GM23338 (cell line): ENCODE measurements at regions not wholly inside any gene's neighbourhood (a gene's known extent, or its start where the extent isn't known, plus 50 kb on each side); places are given as distances from the start of the nearest gene placed in this dataset.

Source experiments
- EZH2 ChIP-seq: fragments of 200-600 bp; sonication (generic); IDR thresholded peaks from one replicate; pipeline ENCODE4 v1.8.0; 2017; ENCODE audit warnings: antibody characterized with exemption, mild to moderate bottlenecking, low read depth; ENCODE audit not compliant: unreplicated experiment
- EZH2phosphoT487 ChIP-seq: fragments of 200-600 bp; sonication (generic); IDR thresholded peaks from one replicate; pipeline ENCODE4 v1.8.1; 2018; ENCODE audit warnings: antibody characterized with exemption; ENCODE audit not compliant: unreplicated experiment
- JUNB ChIP-seq: IDR thresholded peaks from one replicate; pipeline ENCODE4 v1.6.1; 2016; ENCODE audit warnings: antibody characterized with exemption; ENCODE audit not compliant: unreplicated experiment
- POLR2AphosphoS5 ChIP-seq: IDR thresholded peaks from 2 replicates; pipeline ENCODE4 v1.6.1; 2016; ENCODE audit warnings: antibody characterized with exemption, low read depth
- ZNF331 ChIP-seq: fragments of 250-450 bp; sonication (Bioruptor Pico); IDR thresholded peaks from 2 replicates; pipeline ENCODE4 v1.5.0; 2020; ENCODE audit warnings: low read depth, mild to moderate bottlenecking, moderate library complexity
- TF ChIP-seq, protein P1 (sequence below): IDR thresholded peaks from one replicate; pipeline ENCODE4 v1.6.1; 2018; ENCODE audit warnings: antibody characterized with exemption; ENCODE audit not compliant: unreplicated experiment
- TF ChIP-seq, protein P2 (sequence below), 2 experiments: fragments of 200-600 bp in 1 of 2; sonication (generic) in 1 of 2; conservative IDR thresholded peaks; 2 replicates each; pipeline versions ENCODE4 v1.5.1 to v1.6.1; 2016 to 2017; ENCODE audit warnings: antibody characterized with exemption in 2 of 2, low read depth in 2 of 2, mild to moderate bottlenecking in 2 of 2, moderate library complexity in 1 of 2
- TF ChIP-seq, protein P3 (sequence below): IDR thresholded peaks from 2 replicates; pipeline ENCODE4 v1.6.1; 2016; ENCODE audit warnings: antibody characterized with exemption
- TF ChIP-seq, protein P4 (sequence below): fragments of 250-450 bp; sonication (Bioruptor Pico); IDR thresholded peaks from 2 replicates; pipeline ENCODE4 v1.5.0; 2020; ENCODE audit warnings: mild to moderate bottlenecking, moderate library complexity

DNA sequence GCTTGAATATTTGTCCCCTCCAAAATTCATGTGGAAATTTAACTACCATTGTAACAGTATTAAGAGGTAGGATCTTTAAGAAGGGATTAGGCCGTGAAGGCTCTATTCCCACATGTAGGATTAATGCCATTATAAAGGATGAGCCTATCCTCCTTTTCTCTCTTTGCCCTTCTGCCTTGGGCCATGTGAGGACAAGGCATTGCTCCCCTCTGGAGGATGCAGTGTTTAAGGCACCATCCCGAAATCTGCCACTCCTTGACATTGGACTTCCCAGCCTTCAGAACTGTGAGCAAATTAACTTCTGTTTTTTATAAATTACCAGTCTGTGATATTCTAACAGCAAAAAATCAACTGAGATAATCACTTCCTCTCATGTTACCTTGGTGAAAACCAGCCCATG lies 124.4 kb downstream of the TOMM20 start:
- TF ChIP-seq, protein P1, sequence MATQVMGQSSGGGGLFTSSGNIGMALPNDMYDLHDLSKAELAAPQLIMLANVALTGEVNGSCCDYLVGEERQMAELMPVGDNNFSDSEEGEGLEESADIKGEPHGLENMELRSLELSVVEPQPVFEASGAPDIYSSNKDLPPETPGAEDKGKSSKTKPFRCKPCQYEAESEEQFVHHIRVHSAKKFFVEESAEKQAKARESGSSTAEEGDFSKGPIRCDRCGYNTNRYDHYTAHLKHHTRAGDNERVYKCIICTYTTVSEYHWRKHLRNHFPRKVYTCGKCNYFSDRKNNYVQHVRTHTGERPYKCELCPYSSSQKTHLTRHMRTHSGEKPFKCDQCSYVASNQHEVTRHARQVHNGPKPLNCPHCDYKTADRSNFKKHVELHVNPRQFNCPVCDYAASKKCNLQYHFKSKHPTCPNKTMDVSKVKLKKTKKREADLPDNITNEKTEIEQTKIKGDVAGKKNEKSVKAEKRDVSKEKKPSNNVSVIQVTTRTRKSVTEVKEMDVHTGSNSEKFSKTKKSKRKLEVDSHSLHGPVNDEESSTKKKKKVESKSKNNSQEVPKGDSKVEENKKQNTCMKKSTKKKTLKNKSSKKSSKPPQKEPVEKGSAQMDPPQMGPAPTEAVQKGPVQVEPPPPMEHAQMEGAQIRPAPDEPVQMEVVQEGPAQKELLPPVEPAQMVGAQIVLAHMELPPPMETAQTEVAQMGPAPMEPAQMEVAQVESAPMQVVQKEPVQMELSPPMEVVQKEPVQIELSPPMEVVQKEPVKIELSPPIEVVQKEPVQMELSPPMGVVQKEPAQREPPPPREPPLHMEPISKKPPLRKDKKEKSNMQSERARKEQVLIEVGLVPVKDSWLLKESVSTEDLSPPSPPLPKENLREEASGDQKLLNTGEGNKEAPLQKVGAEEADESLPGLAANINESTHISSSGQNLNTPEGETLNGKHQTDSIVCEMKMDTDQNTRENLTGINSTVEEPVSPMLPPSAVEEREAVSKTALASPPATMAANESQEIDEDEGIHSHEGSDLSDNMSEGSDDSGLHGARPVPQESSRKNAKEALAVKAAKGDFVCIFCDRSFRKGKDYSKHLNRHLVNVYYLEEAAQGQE = no peak
- TF ChIP-seq POLR2AphosphoS5 (no peak), EZH2 (no peak), JUNB (no peak), ZNF331 (no peak), EZH2phosphoT487 (no peak)
- TF ChIP-seq, protein P2, sequence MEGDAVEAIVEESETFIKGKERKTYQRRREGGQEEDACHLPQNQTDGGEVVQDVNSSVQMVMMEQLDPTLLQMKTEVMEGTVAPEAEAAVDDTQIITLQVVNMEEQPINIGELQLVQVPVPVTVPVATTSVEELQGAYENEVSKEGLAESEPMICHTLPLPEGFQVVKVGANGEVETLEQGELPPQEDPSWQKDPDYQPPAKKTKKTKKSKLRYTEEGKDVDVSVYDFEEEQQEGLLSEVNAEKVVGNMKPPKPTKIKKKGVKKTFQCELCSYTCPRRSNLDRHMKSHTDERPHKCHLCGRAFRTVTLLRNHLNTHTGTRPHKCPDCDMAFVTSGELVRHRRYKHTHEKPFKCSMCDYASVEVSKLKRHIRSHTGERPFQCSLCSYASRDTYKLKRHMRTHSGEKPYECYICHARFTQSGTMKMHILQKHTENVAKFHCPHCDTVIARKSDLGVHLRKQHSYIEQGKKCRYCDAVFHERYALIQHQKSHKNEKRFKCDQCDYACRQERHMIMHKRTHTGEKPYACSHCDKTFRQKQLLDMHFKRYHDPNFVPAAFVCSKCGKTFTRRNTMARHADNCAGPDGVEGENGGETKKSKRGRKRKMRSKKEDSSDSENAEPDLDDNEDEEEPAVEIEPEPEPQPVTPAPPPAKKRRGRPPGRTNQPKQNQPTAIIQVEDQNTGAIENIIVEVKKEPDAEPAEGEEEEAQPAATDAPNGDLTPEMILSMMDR (conservative IDR thresholded peaks at IDR 0.05; ENCODE audit: low read depth in 2 of 2) = 0 out of 4 replicates have a peak, but pooled peaks of 1 of the 2 experiments have one; percentile 11
- TF ChIP-seq, protein P3, sequence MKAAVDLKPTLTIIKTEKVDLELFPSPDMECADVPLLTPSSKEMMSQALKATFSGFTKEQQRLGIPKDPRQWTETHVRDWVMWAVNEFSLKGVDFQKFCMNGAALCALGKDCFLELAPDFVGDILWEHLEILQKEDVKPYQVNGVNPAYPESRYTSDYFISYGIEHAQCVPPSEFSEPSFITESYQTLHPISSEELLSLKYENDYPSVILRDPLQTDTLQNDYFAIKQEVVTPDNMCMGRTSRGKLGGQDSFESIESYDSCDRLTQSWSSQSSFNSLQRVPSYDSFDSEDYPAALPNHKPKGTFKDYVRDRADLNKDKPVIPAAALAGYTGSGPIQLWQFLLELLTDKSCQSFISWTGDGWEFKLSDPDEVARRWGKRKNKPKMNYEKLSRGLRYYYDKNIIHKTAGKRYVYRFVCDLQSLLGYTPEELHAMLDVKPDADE = no peak
- TF ChIP-seq, protein P4, sequence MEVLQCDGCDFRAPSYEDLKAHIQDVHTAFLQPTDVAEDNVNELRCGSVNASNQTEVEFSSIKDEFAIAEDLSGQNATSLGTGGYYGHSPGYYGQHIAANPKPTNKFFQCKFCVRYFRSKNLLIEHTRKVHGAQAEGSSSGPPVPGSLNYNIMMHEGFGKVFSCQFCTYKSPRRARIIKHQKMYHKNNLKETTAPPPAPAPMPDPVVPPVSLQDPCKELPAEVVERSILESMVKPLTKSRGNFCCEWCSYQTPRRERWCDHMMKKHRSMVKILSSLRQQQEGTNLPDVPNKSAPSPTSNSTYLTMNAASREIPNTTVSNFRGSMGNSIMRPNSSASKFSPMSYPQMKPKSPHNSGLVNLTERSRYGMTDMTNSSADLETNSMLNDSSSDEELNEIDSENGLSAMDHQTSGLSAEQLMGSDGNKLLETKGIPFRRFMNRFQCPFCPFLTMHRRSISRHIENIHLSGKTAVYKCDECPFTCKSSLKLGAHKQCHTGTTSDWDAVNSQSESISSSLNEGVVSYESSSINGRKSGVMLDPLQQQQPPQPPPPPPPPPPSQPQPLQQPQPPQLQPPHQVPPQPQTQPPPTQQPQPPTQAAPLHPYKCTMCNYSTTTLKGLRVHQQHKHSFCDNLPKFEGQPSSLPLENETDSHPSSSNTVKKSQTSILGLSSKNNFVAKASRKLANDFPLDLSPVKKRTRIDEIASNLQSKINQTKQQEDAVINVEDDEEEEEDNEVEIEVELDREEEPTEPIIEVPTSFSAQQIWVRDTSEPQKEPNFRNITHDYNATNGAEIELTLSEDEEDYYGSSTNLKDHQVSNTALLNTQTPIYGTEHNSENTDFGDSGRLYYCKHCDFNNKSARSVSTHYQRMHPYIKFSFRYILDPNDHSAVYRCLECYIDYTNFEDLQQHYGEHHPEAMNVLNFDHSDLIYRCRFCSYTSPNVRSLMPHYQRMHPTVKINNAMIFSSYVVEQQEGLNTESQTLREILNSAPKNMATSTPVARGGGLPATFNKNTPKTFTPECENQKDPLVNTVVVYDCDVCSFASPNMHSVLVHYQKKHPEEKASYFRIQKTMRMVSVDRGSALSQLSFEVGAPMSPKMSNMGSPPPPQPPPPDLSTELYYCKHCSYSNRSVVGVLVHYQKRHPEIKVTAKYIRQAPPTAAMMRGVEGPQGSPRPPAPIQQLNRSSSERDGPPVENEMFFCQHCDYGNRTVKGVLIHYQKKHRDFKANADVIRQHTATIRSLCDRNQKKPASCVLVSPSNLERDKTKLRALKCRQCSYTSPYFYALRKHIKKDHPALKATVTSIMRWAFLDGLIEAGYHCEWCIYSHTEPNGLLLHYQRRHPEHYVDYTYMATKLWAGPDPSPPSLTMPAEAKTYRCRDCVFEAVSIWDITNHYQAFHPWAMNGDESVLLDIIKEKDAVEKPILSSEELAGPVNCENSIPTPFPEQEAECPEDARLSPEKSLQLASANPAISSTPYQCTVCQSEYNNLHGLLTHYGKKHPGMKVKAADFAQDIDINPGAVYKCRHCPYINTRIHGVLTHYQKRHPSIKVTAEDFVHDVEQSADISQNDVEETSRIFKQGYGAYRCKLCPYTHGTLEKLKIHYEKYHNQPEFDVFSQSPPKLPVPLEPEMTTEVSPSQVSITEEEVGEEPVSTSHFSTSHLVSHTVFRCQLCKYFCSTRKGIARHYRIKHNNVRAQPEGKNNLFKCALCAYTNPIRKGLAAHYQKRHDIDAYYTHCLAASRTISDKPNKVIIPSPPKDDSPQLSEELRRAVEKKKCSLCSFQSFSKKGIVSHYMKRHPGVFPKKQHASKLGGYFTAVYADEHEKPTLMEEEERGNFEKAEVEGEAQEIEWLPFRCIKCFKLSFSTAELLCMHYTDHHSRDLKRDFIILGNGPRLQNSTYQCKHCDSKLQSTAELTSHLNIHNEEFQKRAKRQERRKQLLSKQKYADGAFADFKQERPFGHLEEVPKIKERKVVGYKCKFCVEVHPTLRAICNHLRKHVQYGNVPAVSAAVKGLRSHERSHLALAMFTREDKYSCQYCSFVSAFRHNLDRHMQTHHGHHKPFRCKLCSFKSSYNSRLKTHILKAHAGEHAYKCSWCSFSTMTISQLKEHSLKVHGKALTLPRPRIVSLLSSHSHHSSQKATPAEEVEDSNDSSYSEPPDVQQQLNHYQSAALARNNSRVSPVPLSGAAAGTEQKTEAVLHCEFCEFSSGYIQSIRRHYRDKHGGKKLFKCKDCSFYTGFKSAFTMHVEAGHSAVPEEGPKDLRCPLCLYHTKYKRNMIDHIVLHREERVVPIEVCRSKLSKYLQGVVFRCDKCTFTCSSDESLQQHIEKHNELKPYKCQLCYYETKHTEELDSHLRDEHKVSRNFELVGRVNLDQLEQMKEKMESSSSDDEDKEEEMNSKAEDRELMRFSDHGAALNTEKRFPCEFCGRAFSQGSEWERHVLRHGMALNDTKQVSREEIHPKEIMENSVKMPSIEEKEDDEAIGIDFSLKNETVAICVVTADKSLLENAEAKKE (CRISPR knock-in tag) = no peak
